ENCODE measurements at regions not wholly inside any gene's neighbourhood (a gene's known extent, or its start where the extent isn't known, plus 50 kb on each side); places are given as distances from the start of the nearest gene placed in this dataset.

DNA sequence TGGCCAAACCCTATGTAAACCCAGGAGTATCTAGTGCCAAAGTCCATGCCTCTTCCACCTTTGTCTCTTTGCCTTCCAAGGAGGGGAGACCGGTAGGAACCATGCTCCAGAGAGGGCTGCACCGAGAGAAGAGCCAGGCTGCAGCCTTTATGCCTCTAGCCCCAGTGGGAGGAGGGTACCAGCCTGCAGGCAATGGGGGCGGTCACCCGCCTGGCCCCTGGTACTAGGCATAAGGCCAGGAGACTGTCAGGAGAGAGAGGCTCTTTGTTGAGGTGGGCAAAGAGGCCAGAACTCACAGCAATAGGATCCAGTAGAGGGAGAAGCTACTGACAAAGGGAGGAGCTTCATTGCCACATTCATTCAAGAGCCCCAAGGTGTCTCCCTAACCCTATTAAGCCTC is 146.6 kb upstream of the PDE1C start:
- Histone ChIP-seq H2AFZ (ENCODE audit: low read length) (no peak overlapping the region), H3K79me2 (ENCODE audit: insufficient read depth, low read length) (no peaks in the 10 kb centered on the region), H3K4me1 (ENCODE audit: insufficient read depth, low read length) (no peaks in the 10 kb centered on the region), H3K9me3 (ENCODE audit: low read depth, low read length) (no peaks in the 10 kb centered on the region), H3K27ac (ENCODE audit: low read depth, low read length) (no peak overlapping the region), H3K4me2 (ENCODE audit: insufficient read depth, low read length) (no peak overlapping the region), H3K4me3 (ENCODE audit: insufficient read depth, low read length) (no peak overlapping the region), H4K20me1 (ENCODE audit: insufficient read depth, low read length) (no peaks in the 10 kb centered on the region), H3K27me3 (ENCODE audit: insufficient read depth, low read length) (peaks cover 4% of the 10 kb centered on the region), H3K36me3 (ENCODE audit: insufficient read depth, low read length) (no peaks in the 10 kb centered on the region)
- TF ChIP-seq CTCF (IDR thresholded peaks at IDR 0.05; ENCODE audit: extremely low read depth, low read depth, low read length), result no peak
- no peak for DNase-seq (ENCODE audit: insufficient read length, low spot score, missing footprints)

- no peak for DNase-seq (ENCODE audit: insufficient read length, low spot score, missing footprints)
- Histone ChIP-seq H3K36me3 (ENCODE audit: insufficient read depth, low read length) (no peaks in the 10 kb centered on the region), H3K4me1 (ENCODE audit: insufficient read depth, low read length) (no peaks in the 10 kb centered on the region), H3K4me2 (ENCODE audit: insufficient read depth, low read length) (no peak overlapping the region), H3K27ac (ENCODE audit: low read depth, low read length) (no peak overlapping the region), H3K9me3 (ENCODE audit: low read depth, low read length) (no peaks in the 10 kb centered on the region), H2AFZ (ENCODE audit: low read length) (no peak overlapping the region), H3K4me3 (ENCODE audit: insufficient read depth, low read length) (no peak overlapping the region), H4K20me1 (ENCODE audit: insufficient read depth, low read length) (no peaks in the 10 kb centered on the region), H3K27me3 (ENCODE audit: insufficient read depth, low read length) (peaks cover 8% of the 10 kb centered on the region), H3K79me2 (ENCODE audit: insufficient read depth, low read length) (no peaks in the 10 kb centered on the region)
- TF ChIP-seq CTCF (IDR thresholded peaks at IDR 0.05; ENCODE audit: extremely low read depth, low read depth, low read length), result no peak
These were observed 145.5 kb upstream of the PDE1C start for GRCh38 chr7:32215697-32216096.

DNA sequence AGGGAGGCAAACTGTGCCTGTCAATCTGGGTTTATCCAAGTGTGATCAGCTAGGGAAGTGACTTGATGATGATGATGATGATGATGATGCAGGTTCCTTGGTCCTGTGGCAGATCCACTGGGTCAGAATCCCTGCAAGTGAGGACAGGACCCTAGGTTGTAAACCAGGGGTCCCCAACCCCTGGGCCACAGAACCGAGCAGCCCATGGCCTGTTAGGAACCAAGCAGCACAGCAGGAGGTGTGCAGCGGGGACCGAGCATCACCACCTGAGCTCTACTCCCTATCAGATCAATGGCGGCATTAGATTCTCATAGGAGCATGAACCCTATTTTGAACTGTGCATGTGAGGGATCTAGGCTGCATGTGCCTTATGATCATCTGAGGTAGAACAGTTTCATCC is 144.7 kb upstream of the PDE1C start:
- no peaks in the 10 kb centered on the region for H3K79me2 ChIP-seq (ENCODE audit: insufficient read depth, low read length)
- H4K20me1 ChIP-seq (ENCODE audit: insufficient read depth, low read length), result no peaks in the 10 kb centered on the region
- no peaks in the 10 kb centered on the region for H3K4me1 ChIP-seq (ENCODE audit: insufficient read depth, low read length)
- H3K4me2 ChIP-seq (ENCODE audit: insufficient read depth, low read length), result no peak overlapping the region
- H3K27ac ChIP-seq (ENCODE audit: low read depth, low read length), result no peak overlapping the region
- H3K9me3 ChIP-seq (ENCODE audit: low read depth, low read length), result no peaks in the 10 kb centered on the region
- no peak for DNase-seq (ENCODE audit: insufficient read length, low spot score, missing footprints)
- H3K4me3 ChIP-seq (ENCODE audit: insufficient read depth, low read length), result no peak overlapping the region
- no peaks in the 10 kb centered on the region for H3K36me3 ChIP-seq (ENCODE audit: insufficient read depth, low read length)
- peaks cover 8% of the 10 kb centered on the region for H3K27me3 ChIP-seq (ENCODE audit: insufficient read depth, low read length)
- no peak for TF ChIP-seq CTCF (IDR thresholded peaks at IDR 0.05; ENCODE audit: extremely low read depth, low read depth, low read length)
- H2AFZ ChIP-seq (ENCODE audit: low read length), result no peak overlapping the region

- no peak overlapping the region for H3K4me2 ChIP-seq (ENCODE audit: insufficient read depth, low read length)
- H3K27me3 ChIP-seq (ENCODE audit: insufficient read depth, low read length), result peaks cover 19% of the 10 kb centered on the region
- H2AFZ ChIP-seq (ENCODE audit: low read length), result no peak overlapping the region
- H3K9me3 ChIP-seq (ENCODE audit: low read depth, low read length), result no peaks in the 10 kb centered on the region
- TF ChIP-seq CTCF (IDR thresholded peaks at IDR 0.05; ENCODE audit: extremely low read depth, low read depth, low read length), result no peak
- H3K27ac ChIP-seq (ENCODE audit: low read depth, low read length), result no peak overlapping the region
- H3K4me3 ChIP-seq (ENCODE audit: insufficient read depth, low read length), result no peak overlapping the region
- DNase-seq (ENCODE audit: insufficient read length, low spot score, missing footprints), result no peak
- H3K36me3 ChIP-seq (ENCODE audit: insufficient read depth, low read length), result no peaks in the 10 kb centered on the region
- H4K20me1 ChIP-seq (ENCODE audit: insufficient read depth, low read length), result no peaks in the 10 kb centered on the region
- H3K4me1 ChIP-seq (ENCODE audit: insufficient read depth, low read length), result no peaks in the 10 kb centered on the region
- H3K79me2 ChIP-seq (ENCODE audit: insufficient read depth, low read length), result no peaks in the 10 kb centered on the region
These were observed 142.1 kb upstream of the PDE1C start for GRCh38 chr7:32212321-32212720.

Measured in osteoblast (primary cell).